Skeletal muscle tissue (tissue), 3 donors: ENCODE measurements at regions not wholly inside any gene's neighbourhood (a gene's known extent, or its start where the extent isn't known, plus 50 kb on each side); places are given as distances from the start of the nearest gene placed in this dataset.

ENCODE experiments used
- H3K27ac ChIP-seq: one replicate; pipeline ENCODE4 v1.7.0; 2013; ENCODE audit warnings: mild to moderate bottlenecking, low read depth, low read length, inconsistent platforms
- H3K27me3 ChIP-seq, 3 donors: one replicate each; pipeline ENCODE4 v1.7.0; 2013; ENCODE audit warnings: low read length in 3 of 3; ENCODE audit not compliant: control insufficient read depth in 3 of 3, insufficient read depth in 3 of 3
- H3K36me3 ChIP-seq, 3 donors: one replicate each; pipeline ENCODE4 v1.7.0; 2013; ENCODE audit warnings: low read length in 3 of 3; ENCODE audit not compliant: control insufficient read depth in 3 of 3, insufficient read depth in 3 of 3
- H3K4me1 ChIP-seq, 3 donors: one replicate each; pipeline ENCODE4 v1.7.0; 2013; ENCODE audit warnings: low read length in 3 of 3, mild to moderate bottlenecking in 3 of 3; ENCODE audit not compliant: control insufficient read depth in 3 of 3, insufficient read depth in 3 of 3
- H3K4me3 ChIP-seq, 3 donors: one replicate each; pipeline ENCODE4 v1.7.0; 2013; ENCODE audit warnings: low read length in 3 of 3
- H3K9ac ChIP-seq, 3 donors: one replicate each; pipeline ENCODE4 v1.7.0; 2013; ENCODE audit warnings: low read length in 3 of 3, mild to moderate bottlenecking in 3 of 3, moderate library complexity in 2 of 3, low read depth in 1 of 3
- H3K9me3 ChIP-seq, 3 donors: one replicate each; pipeline ENCODE4 v1.7.0; 2013; ENCODE audit warnings: low read length in 3 of 3; ENCODE audit not compliant: control insufficient read depth in 3 of 3
- donor health status: Osteomylitis.

DNA sequence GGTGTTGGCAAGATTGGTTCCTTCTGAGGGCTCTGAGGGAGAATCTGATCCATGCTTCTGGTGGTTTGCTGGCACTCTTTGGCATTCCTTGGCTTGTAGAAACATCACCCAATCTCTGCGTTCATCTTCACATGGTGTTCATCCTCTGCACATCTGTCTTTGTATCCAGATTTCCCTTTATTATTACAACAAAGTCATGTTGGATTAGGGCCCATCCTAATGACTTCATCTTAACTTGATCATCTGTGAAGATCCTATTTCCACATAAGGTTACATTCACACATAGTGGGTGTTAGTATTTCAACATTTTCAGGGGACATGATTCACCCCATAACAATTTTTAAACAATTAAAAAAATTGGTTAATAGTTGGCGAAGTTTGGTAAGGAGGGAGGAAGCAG, 177.4 kb upstream of the CWC22 start:
- Histone ChIP-seq H3K36me3 (no peaks in the 10 kb centered on the region), H3K27ac (no peak overlapping the region), H3K4me3 (no peak overlapping the region), H3K9me3 (no peaks in the 10 kb centered on the region), H3K27me3 (no peaks in the 10 kb centered on the region), H3K9ac (no peak overlapping the region), H3K4me1 (no peaks in the 10 kb centered on the region)

DNA sequence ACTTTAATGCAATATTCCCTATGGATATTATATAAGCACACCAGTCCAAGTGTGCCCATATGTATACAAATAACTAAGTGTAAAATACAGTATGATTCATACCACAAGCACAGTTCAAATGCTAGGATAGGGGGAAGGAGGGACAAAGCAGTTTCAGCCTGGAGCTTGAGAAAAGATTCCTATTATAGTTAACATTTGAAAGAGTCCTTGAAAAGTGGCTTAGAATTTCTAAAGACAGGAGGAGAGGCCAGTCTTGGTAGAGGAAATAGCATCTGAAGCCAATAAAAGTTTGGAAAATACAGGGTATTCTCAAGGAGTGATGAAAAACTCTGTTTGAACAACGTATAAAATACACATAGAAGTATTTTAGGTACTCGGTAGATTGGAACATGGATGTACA, 173.4 kb upstream of the CWC22 start:
- H3K4me3 ChIP-seq, result no peak overlapping the region
- H3K4me1 ChIP-seq, result no peaks in the 10 kb centered on the region
- H3K36me3 ChIP-seq, result no peaks in the 10 kb centered on the region
- no peaks in the 10 kb centered on the region for H3K9me3 ChIP-seq
- no peak overlapping the region for H3K27ac ChIP-seq
- no peak overlapping the region for H3K9ac ChIP-seq
- H3K27me3 ChIP-seq, result no peaks in the 10 kb centered on the region

- Histone ChIP-seq H3K36me3 (no peaks in the 10 kb centered on the region), H3K4me3 (no peak overlapping the region), H3K9ac (no peak overlapping the region), H3K27me3 (no peaks in the 10 kb centered on the region), H3K4me1 (no peaks in the 10 kb centered on the region), H3K9me3 (no peaks in the 10 kb centered on the region), H3K27ac (no peak overlapping the region)
Measured at GRCh38 chr2:180177534-180177933, 170.4 kb upstream of the CWC22 start.

DNA sequence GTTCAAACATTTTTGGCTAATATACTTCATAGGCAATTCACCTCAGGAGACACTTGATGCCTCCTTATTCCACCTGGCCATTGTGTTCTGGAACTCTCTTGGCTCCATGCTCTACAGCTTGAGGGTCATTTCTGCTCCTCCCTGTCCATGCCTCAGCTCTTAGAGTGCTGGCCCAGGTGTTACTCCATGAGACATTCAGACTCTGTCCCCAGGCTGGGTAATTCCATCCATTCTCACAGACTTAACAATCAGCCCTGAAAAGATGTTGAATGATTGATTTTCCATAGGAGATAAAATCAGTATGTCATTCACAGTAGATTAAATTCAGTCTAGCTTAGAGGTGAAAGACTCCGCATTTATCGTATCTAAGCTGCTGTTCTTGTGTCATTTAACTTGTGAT, 168.6 kb upstream of the CWC22 start:
- Histone ChIP-seq H3K27ac (no peak overlapping the region), H3K27me3 (no peaks in the 10 kb centered on the region), H3K4me1 (no peaks in the 10 kb centered on the region), H3K36me3 (no peaks in the 10 kb centered on the region), H3K4me3 (no peak overlapping the region), H3K9ac (no peak overlapping the region), H3K9me3 (no peaks in the 10 kb centered on the region)

DNA sequence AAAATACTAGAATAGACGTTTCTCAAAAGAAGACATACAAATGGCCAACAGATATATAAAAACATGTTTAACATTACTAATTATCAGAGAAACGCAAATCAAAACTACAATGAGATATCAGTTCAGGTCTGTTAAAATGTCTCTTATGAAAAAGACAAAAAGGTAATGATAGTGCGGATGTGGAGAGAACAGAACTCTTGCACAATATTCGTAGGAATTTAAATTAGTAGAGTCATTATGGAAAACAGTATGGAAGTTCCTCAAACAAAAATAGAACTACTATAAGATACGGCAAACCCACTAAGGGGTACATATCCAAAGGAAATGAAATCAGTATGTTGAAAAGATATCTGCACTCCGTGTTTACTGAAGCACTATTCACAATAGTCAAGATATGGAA, 167.5 kb upstream of the CWC22 start:
- Histone ChIP-seq H3K9ac (no peak overlapping the region), H3K4me3 (no peak overlapping the region), H3K27me3 (no peaks in the 10 kb centered on the region), H3K27ac (no peak overlapping the region), H3K9me3 (no peaks in the 10 kb centered on the region), H3K4me1 (no peaks in the 10 kb centered on the region), H3K36me3 (no peaks in the 10 kb centered on the region)

DNA sequence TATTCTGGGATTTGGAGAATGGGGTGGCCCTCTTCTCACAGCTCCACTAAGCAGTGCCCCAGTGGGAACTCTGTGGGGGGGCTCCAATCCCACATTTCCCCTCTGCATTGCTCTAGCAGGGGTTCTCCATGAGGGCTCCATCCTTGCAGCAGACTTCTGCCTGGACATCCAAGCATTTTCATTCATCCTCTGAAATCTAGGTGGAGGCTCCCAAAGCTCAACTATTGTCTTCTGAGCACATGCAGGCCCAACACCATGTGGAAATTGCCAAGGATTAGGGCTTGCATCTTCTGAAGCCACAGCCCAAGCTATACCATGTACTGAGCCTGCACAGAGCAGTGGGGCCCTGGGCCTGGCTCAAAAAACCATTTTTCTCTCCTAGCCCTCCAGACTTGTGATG, 162.4 kb upstream of the CWC22 start:
- H3K9me3 ChIP-seq, result peaks cover 0 to 4% (median 0%) of the 10 kb centered on the region in 3 donors
- no peak overlapping the region for H3K9ac ChIP-seq
- H3K27me3 ChIP-seq, result no peaks in the 10 kb centered on the region
- H3K27ac ChIP-seq, result no peak overlapping the region
- no peaks in the 10 kb centered on the region for H3K4me1 ChIP-seq
- no peaks in the 10 kb centered on the region for H3K36me3 ChIP-seq
- H3K4me3 ChIP-seq, result no peak overlapping the region

DNA sequence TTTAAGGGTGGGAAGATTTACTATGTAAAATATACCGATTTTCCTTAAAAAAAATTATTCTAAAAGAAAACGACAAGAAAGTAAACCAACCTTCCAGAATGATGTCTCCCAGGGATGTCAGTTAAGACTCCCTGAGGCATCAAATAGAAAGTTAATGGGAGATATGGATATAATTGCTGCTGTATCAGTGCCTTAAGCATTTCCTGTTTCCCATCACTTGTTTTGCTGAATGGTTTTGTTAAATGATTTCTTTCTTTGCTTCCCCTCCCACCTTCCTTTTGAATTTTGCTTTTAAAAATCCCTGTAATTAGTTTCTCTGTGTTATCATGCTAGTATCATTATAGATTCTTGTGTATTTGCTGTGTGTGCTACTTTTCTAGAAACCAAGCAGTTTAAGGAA, 154.3 kb upstream of the CWC22 start:
- H3K36me3 ChIP-seq, result no peaks in the 10 kb centered on the region
- no peak overlapping the region for H3K9ac ChIP-seq
- H3K4me1 ChIP-seq, result no peaks in the 10 kb centered on the region
- no peak overlapping the region for H3K27ac ChIP-seq
- no peaks in the 10 kb centered on the region for H3K9me3 ChIP-seq
- no peaks in the 10 kb centered on the region for H3K27me3 ChIP-seq
- H3K4me3 ChIP-seq, result no peak overlapping the region

DNA sequence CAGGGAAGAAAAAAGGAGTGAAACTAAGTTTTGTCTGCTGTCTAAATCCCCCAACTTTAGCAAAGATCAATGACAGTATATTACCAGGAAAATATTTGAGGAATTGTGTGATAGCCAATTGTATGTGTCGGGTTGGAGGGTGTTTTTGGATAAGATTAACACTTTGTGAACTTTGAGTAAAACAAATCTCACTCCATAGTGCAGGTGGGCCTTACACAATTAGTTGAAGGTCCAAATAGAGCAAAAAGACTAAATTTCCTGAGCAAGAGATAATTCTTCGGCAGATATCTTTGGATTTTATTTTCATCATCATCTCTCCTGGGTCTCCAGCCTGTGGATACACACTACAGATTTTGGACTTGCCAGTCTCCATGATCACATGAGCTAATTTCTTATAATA, 152.8 kb upstream of the CWC22 start:
- Histone ChIP-seq H3K27me3 (no peaks in the 10 kb centered on the region), H3K36me3 (no peaks in the 10 kb centered on the region), H3K4me3 (no peak overlapping the region), H3K9me3 (no peaks in the 10 kb centered on the region), H3K4me1 (no peaks in the 10 kb centered on the region), H3K27ac (no peak overlapping the region), H3K9ac (no peak overlapping the region)

DNA sequence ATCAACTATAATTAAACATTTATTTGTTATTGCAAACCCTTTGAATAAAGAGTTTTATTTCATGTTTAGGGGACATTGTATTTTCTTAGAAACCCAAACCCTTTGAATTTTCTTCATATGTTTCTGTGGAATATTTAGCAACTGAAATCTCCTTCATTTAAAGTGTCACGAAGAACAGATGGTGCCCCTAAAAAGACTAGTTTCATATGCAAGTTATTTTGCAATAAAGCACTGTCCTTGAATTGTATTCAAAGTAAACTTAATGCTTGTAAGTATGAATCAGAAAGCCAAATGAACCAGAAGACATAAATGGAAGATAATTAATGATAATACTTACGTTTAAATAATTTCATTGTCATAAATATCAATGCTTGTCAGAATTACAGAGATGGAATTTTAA, 151.9 kb upstream of the CWC22 start:
- no peak overlapping the region for H3K27ac ChIP-seq
- H3K36me3 ChIP-seq, result no peaks in the 10 kb centered on the region
- H3K27me3 ChIP-seq, result no peaks in the 10 kb centered on the region
- H3K9me3 ChIP-seq, result no peaks in the 10 kb centered on the region
- H3K4me3 ChIP-seq, result no peak overlapping the region
- H3K9ac ChIP-seq, result no peak overlapping the region
- no peaks in the 10 kb centered on the region for H3K4me1 ChIP-seq

- H3K9me3 ChIP-seq, result no peaks in the 10 kb centered on the region
- H3K4me1 ChIP-seq, result no peaks in the 10 kb centered on the region
- H3K27me3 ChIP-seq, result no peaks in the 10 kb centered on the region
- H3K4me3 ChIP-seq, result no peak overlapping the region
- H3K9ac ChIP-seq, result no peak overlapping the region
- H3K27ac ChIP-seq, result no peak overlapping the region
- no peaks in the 10 kb centered on the region for H3K36me3 ChIP-seq
Measured at GRCh38 chr2:180156651-180157050, 149.6 kb upstream of the CWC22 start.

GRCh38 chr2:180150606-180151005, 143.5 kb upstream of the CWC22 start:
- H3K9me3 ChIP-seq, result no peaks in the 10 kb centered on the region
- no peaks in the 10 kb centered on the region for H3K36me3 ChIP-seq
- no peaks in the 10 kb centered on the region for H3K27me3 ChIP-seq
- H3K9ac ChIP-seq, result no peak overlapping the region
- H3K4me1 ChIP-seq, result no peaks in the 10 kb centered on the region
- no peak overlapping the region for H3K27ac ChIP-seq
- H3K4me3 ChIP-seq, result no peak overlapping the region
